Activated CD8-positive, alpha-beta T cell treated with anti-CD3 and anti-CD28 coated beads for 36 hours (primary cell): ENCODE measurements at regions not wholly inside any gene's neighbourhood (a gene's known extent, or its start where the extent isn't known, plus 50 kb on each side); places are given as distances from the start of the nearest gene placed in this dataset.
"Not testable (repeated sequence)": the region's sequence is repeated elsewhere in the genome, so short reads cannot be mapped to it uniquely, and the experiment has no call there.

Experiments used
- ATAC-seq: fragments of 200-7000 bp; cut with Tn5 transposase; one replicate; pipeline ENCODE4 v1.10.0; 2021; ENCODE audit warnings: mild to moderate bottlenecking, moderate library complexity
- CTCF ChIA-PET: fragments of 350-600 bp; sonication (Branson Sonifier 250); formaldehyde crosslinking; loops from one replicate; lab custom pipeline; 2021; ENCODE audit warnings: antibody characterized with exemption; lab: Charles Lee
- POLR2A ChIA-PET: fragments of 350-600 bp; sonication (Branson Sonifier 250); formaldehyde crosslinking; loops from one replicate; lab custom pipeline; 2021; ENCODE audit warnings: antibody characterized with exemption; lab: Charles Lee
- DNase-seq: peaks from one replicate; pipeline ENCODE4 v3.0.0-alpha.2; 2020
- H3K27ac Mint-ChIP-seq: one replicate; pipeline ENCODE4 v1.8.0; 2021; ENCODE audit warnings: mild to moderate bottlenecking, mixed read lengths
- H3K27me3 Mint-ChIP-seq: one replicate; pipeline ENCODE4 v1.8.0; 2021; ENCODE audit warnings: mixed read lengths
- H3K36me3 Mint-ChIP-seq: one replicate; pipeline ENCODE4 v1.8.0; 2021; ENCODE audit warnings: low read depth, mixed read lengths
- H3K4me1 Mint-ChIP-seq: one replicate; pipeline ENCODE4 v1.8.0; 2021; ENCODE audit warnings: low read depth, mixed read lengths
- H3K4me3 Mint-ChIP-seq: one replicate; pipeline ENCODE4 v1.8.0; 2021; ENCODE audit warnings: mild to moderate bottlenecking, moderate library complexity, mixed read lengths
- H3K9me3 Mint-ChIP-seq: one replicate; pipeline ENCODE4 v1.8.0; 2021; ENCODE audit warnings: mixed read lengths
- intact Hi-C: fragments of 100-400 bp; cut with micrococcal nuclease; formaldehyde crosslinking; loops from one replicate; pipeline ENCODE4 v1.10.0; 2022
- TF ChIP-seq, protein P1 (sequence below): fragments of 200-600 bp; IDR thresholded peaks from one replicate; pipeline ENCODE4 v1.8.0; 2022; ENCODE audit warnings: antibody characterized with exemption, mild to moderate bottlenecking

DNA sequence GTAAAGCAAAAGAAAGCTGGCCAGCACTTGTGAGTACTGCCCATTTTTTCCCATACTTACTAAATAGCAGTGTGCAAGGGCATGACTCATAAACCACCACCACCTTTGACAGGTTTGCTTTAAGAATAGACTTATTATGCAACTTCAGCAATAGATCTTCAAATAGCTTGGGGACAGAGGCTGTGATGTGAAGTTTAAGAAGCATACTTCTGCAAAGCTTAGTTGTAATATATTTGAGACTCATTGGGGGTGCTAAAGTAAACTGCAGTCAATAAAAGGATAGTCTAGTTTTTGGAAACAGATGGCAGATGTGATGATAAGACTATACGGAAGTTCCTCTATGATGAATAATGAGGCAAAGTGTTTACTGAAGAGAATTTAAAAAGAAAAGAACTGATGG, 210.0 kb downstream of the PLA2G4A start:
- Mint-ChIP-seq H3K9me3 (peaks cover 2% of the 10 kb centered on the region), H3K27me3 (no peaks in the 10 kb centered on the region), H3K36me3 (no peaks in the 10 kb centered on the region), H3K27ac (no peak overlapping the region), H3K4me1 (no peaks in the 10 kb centered on the region), H3K4me3 (no peak overlapping the region)
- ATAC-seq, result no peak
- POLR2A ChIA-PET, result no interaction called here
- CTCF ChIA-PET, result interaction anchor here (1.0 to 4.3 kb wide), 2 partner anchors 13 to 15 kb away, joined by 3 to 16 read pairs; no protein-coding TSS in a partner anchor
- TF ChIP-seq, protein P1, sequence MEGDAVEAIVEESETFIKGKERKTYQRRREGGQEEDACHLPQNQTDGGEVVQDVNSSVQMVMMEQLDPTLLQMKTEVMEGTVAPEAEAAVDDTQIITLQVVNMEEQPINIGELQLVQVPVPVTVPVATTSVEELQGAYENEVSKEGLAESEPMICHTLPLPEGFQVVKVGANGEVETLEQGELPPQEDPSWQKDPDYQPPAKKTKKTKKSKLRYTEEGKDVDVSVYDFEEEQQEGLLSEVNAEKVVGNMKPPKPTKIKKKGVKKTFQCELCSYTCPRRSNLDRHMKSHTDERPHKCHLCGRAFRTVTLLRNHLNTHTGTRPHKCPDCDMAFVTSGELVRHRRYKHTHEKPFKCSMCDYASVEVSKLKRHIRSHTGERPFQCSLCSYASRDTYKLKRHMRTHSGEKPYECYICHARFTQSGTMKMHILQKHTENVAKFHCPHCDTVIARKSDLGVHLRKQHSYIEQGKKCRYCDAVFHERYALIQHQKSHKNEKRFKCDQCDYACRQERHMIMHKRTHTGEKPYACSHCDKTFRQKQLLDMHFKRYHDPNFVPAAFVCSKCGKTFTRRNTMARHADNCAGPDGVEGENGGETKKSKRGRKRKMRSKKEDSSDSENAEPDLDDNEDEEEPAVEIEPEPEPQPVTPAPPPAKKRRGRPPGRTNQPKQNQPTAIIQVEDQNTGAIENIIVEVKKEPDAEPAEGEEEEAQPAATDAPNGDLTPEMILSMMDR, result no peak
- intact Hi-C loops, result no loop called here
- DNase-seq, result no peak

- TF ChIP-seq, protein P1, result no peak
- Mint-ChIP-seq H3K36me3 (no peaks in the 10 kb centered on the region), H3K4me3 (no peak overlapping the region), H3K4me1 (no peaks in the 10 kb centered on the region), H3K9me3 (peaks cover 2% of the 10 kb centered on the region), H3K27ac (no peak overlapping the region), H3K27me3 (no peaks in the 10 kb centered on the region)
- ChIA-PET POLR2A (no interaction called here), CTCF (interaction anchor here (4.3 kb wide), 1 partner anchor 11 kb away, joined by 16 read pairs; no protein-coding TSS in a partner anchor)
- DNase-seq, result no peak
- ATAC-seq, result no peak
- intact Hi-C loops, result no loop called here
These were observed 212.4 kb downstream of the PLA2G4A start for GRCh38 chr1:187041104-187041503.

DNA sequence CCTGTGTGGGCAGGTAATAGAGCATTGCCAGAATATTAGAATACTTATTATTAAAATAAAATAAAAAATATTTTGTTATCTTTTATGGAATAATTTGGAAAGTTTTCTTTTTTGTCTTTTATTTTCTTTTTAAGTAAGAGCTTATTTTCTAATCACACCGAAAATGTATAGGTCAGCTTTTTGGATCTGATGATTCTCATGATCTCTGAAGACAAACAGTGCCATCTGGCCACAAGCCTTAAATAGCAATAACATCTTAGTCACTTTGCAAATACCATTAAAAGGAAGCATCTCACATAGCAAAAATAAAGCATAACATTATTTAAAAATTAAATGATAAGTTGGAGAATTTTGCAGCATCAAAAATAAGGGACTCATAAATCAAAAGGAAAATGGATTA, 213.8 kb downstream of the PLA2G4A start:
- ChIA-PET CTCF (interaction anchor here (4.3 kb wide), 1 partner anchor 9 kb away, joined by 16 read pairs; no protein-coding TSS in a partner anchor), POLR2A (no interaction called here)
- ATAC-seq (no peak), DNase-seq (no peak)
- intact Hi-C loops, result no loop called here
- H3K9me3 Mint-ChIP-seq, result peaks cover 2% of the 10 kb centered on the region
- H3K27ac Mint-ChIP-seq, result no peak overlapping the region
- no peak overlapping the region for H3K4me3 Mint-ChIP-seq
- no peaks in the 10 kb centered on the region for H3K36me3 Mint-ChIP-seq
- no peaks in the 10 kb centered on the region for H3K4me1 Mint-ChIP-seq
- no peaks in the 10 kb centered on the region for H3K27me3 Mint-ChIP-seq
- TF ChIP-seq, protein P1, result no peak

DNA sequence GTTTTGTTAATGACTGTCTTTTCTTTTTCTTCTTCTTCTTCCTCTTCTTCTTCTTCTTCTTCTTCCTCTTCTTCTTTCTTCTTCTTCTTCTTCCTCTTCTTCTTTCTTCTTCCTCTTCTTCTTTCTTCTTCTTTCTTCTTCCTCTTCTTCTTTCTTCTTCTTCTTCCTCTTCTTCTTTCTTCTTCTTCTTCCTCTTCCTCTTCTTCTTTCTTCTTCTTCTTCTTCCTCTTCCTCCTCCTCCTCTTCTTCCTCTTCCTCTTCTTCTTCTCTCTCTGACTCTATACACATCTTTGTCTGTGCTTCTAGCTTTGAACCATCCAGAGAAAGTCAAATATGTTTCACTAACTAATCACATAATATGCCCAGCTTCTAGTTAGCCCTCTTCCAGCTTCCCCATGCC, 214.7 kb downstream of the PLA2G4A start:
- POLR2A ChIA-PET, H3K36me3 Mint-ChIP-seq, ATAC-seq, CTCF ChIA-PET, H3K27me3 Mint-ChIP-seq, H3K4me1 Mint-ChIP-seq, H3K9me3 Mint-ChIP-seq, DNase-seq, H3K4me3 Mint-ChIP-seq, intact Hi-C loops, H3K27ac Mint-ChIP-seq: not testable (repeated sequence)

GRCh38 chr1:187044411-187044810, 215.7 kb downstream of the PLA2G4A start:
- Mint-ChIP-seq H3K36me3 (no peaks in the 10 kb centered on the region), H3K9me3 (no peaks in the 10 kb centered on the region), H3K4me1 (no peaks in the 10 kb centered on the region), H3K27ac (no peak overlapping the region), H3K27me3 (no peaks in the 10 kb centered on the region), H3K4me3 (no peak overlapping the region)
- intact Hi-C loops, result no loop called here
- TF ChIP-seq, protein P1, result no peak
- ChIA-PET CTCF (no interaction called here), POLR2A (no interaction called here)
- no peak for ATAC-seq
- no peak for DNase-seq

- H3K9me3 Mint-ChIP-seq, result no peaks in the 10 kb centered on the region
- CTCF ChIA-PET, result no interaction called here
- TF ChIP-seq, protein P1, result no peak
These were observed 216.6 kb downstream of the PLA2G4A start for GRCh38 chr1:187045371-187045770.

More at GRCh38 chr1:187045371-187045770, 216.6 kb downstream of the PLA2G4A start:
- no peaks in the 10 kb centered on the region for H3K36me3 Mint-ChIP-seq
- no peak overlapping the region for H3K27ac Mint-ChIP-seq
- ATAC-seq, result no peak
- H3K4me3 Mint-ChIP-seq, result no peak overlapping the region
- POLR2A ChIA-PET, result no interaction called here
- intact Hi-C loops, result no loop called here
- H3K4me1 Mint-ChIP-seq, result no peaks in the 10 kb centered on the region
- no peak for DNase-seq
- no peaks in the 10 kb centered on the region for H3K27me3 Mint-ChIP-seq
